IMR-90 (cell line): ENCODE measurements at regions not wholly inside any gene's neighbourhood (a gene's known extent, or its start where the extent isn't known, plus 50 kb on each side); places are given as distances from the start of the nearest gene placed in this dataset.

Source experiments
- ATAC-seq: fragments of 200-7000 bp; cut with Tn5 transposase; 2 replicates; pipeline ENCODE4 v1.9.1; 2020; ENCODE audit warnings: low read depth, mild to moderate bottlenecking, moderate library complexity
- BruUV-seq: library from RNA; stranded (reverse); fragments of 400-500 nt; replicated peaks from 2 replicates; lab custom pipeline; 2021; lab: Mats Ljungman, UMichigan
- CTCF ChIA-PET: fragments of 300-600 bp; formaldehyde crosslinking; extraction: SDS; loops from one replicate; lab custom pipeline; 2021; ENCODE audit warnings: antibody characterized with exemption; lab: Yijun Ruan, JAX
- POLR2A ChIA-PET: fragments of 300-600 bp; sonication (Branson Sonifier 250); formaldehyde crosslinking; loops from one replicate; lab custom pipeline; 2022; ENCODE audit warnings: antibody characterized with exemption; ENCODE audit not compliant: unreplicated experiment; lab: Charles Lee
- DNase-seq: peaks from one replicate; pipeline ENCODE4 v3.0.0; 2013
- H2AFZ ChIP-seq: replicated peaks from 2 replicates; pipeline ENCODE3; 2013; ENCODE audit warnings: low read length, mild to moderate bottlenecking; ENCODE audit not compliant: poor library complexity
- H2AK5ac ChIP-seq: 2 replicates; pipeline ENCODE4 v1.6.1; 2013; ENCODE audit warnings: low read depth, low read length, inconsistent platforms
- H2AK9ac ChIP-seq: replicated peaks from 2 replicates; pipeline ENCODE3; 2013; ENCODE audit warnings: mild to moderate bottlenecking, low read depth, low read length, moderate library complexity; ENCODE audit not compliant: poor library complexity
- H2BK120ac ChIP-seq: 2 replicates; pipeline ENCODE4 v1.6.1; 2013; ENCODE audit warnings: low read depth, low read length, inconsistent platforms
- H2BK15ac ChIP-seq: 3 replicates; pipeline ENCODE4 v1.6.1; 2013; ENCODE audit warnings: low read depth, low read length, inconsistent platforms
- H2BK20ac ChIP-seq: 2 replicates; pipeline ENCODE4 v1.6.1; 2013; ENCODE audit warnings: low read depth, mild to moderate bottlenecking, inconsistent platforms, low read length, moderate library complexity
- H2BK5ac ChIP-seq: 2 replicates; pipeline ENCODE4 v1.6.1; 2013; ENCODE audit warnings: mild to moderate bottlenecking, low read depth, low read length, inconsistent platforms; ENCODE audit not compliant: poor library complexity, severe bottlenecking
- H3K14ac ChIP-seq: replicated peaks from 2 replicates; pipeline ENCODE4 v1.6.1; 2013; ENCODE audit warnings: low read depth, low read length, inconsistent platforms
- H3K18ac ChIP-seq: 2 replicates; pipeline ENCODE4 v1.6.1; 2013; ENCODE audit warnings: low read depth, low read length, control low read depth
- H3K23ac ChIP-seq: 2 replicates; pipeline ENCODE4 v1.6.1; 2013; ENCODE audit warnings: low read depth, low read length, inconsistent platforms
- H3K27ac ChIP-seq: 2 replicates; pipeline ENCODE4 v1.5.1; 2013; ENCODE audit warnings: mild to moderate bottlenecking, control low read depth, low read length; ENCODE audit not compliant: insufficient read depth
- H3K27me3 ChIP-seq: 2 replicates; pipeline ENCODE4 v1.6.1; 2013; ENCODE audit warnings: low read length; ENCODE audit not compliant: control insufficient read depth, insufficient read depth
- H3K36me3 ChIP-seq: 2 replicates; pipeline ENCODE4 v1.6.1; 2013; ENCODE audit warnings: low read length, mixed read lengths; ENCODE audit not compliant: control insufficient read depth, insufficient read depth
- H3K4ac ChIP-seq: 2 replicates; pipeline ENCODE4 v1.6.1; 2013; ENCODE audit warnings: low read depth, low read length, inconsistent platforms
- H3K4me1 ChIP-seq: 2 replicates; pipeline ENCODE4 v1.6.1; 2013; ENCODE audit warnings: low read length, mixed read lengths; ENCODE audit not compliant: control insufficient read depth, insufficient read depth
- H3K4me2 ChIP-seq: 2 replicates; pipeline ENCODE4 v1.6.1; 2013; ENCODE audit warnings: low read depth, mild to moderate bottlenecking, control low read depth, low read length, moderate library complexity
- H3K4me3 ChIP-seq: 2 replicates; pipeline ENCODE4 v1.5.1; 2013; ENCODE audit warnings: low read depth, mild to moderate bottlenecking, control low read depth, low read length, moderate library complexity; ENCODE audit not compliant: insufficient read depth
- H3K56ac ChIP-seq: 2 replicates; pipeline ENCODE4 v1.6.1; 2013; ENCODE audit warnings: low read length, inconsistent platforms; ENCODE audit not compliant: insufficient read depth; ENCODE audit errors: extremely low read depth
- H3K79me1 ChIP-seq, 2 experiments: 2 replicates each; pipeline ENCODE4 v1.6.1; 2013; ENCODE audit warnings: low read length in 2 of 2, inconsistent platforms in 1 of 2, low read depth in 1 of 2
- H3K9ac ChIP-seq: 2 replicates; pipeline ENCODE4 v1.6.1; 2013; ENCODE audit warnings: low read depth, low read length, control low read depth
- H3K9me1 ChIP-seq: 2 replicates; pipeline ENCODE4 v1.6.1; 2013; ENCODE audit warnings: low read length, inconsistent platforms; ENCODE audit not compliant: insufficient read depth
- H3K9me3 ChIP-seq: 2 replicates; pipeline ENCODE4 v1.6.1; 2013; ENCODE audit warnings: low read length; ENCODE audit not compliant: control insufficient read depth, insufficient read depth
- H4K20me1 ChIP-seq: 2 replicates; pipeline ENCODE4 v1.6.1; 2013; ENCODE audit warnings: low read length, inconsistent platforms; ENCODE audit not compliant: insufficient read depth
- H4K5ac ChIP-seq: 2 replicates; pipeline ENCODE4 v1.6.1; 2013; ENCODE audit warnings: mild to moderate bottlenecking, low read depth, low read length, control low read depth
- H4K8ac ChIP-seq, 2 experiments: 2 replicates each; pipeline ENCODE4 v1.6.1; 2013; ENCODE audit warnings: low read depth in 2 of 2, low read length in 2 of 2, control low read depth in 1 of 2, inconsistent platforms in 1 of 2
- H4K91ac ChIP-seq: 2 replicates; pipeline ENCODE4 v1.6.1; 2013; ENCODE audit warnings: low read depth, low read length, inconsistent platforms; ENCODE audit not compliant: insufficient read depth
- CEBPB ChIP-seq: IDR thresholded peaks from 2 replicates; pipeline ENCODE4 v1.6.1; 2012; ENCODE audit warnings: low read depth, low read length, improper control_type of control experiment
- CHD1 ChIP-seq: IDR thresholded peaks from 2 replicates; pipeline ENCODE4 v1.6.1; 2012; ENCODE audit warnings: low read depth, low read length, improper control_type of control experiment
- FOS ChIP-seq: fragments of 150-350 bp; IDR thresholded peaks from 2 replicates; pipeline ENCODE4 v1.6.1; 2016; ENCODE audit warnings: low read depth, low read length
- MAFK ChIP-seq: IDR thresholded peaks from 2 replicates; pipeline ENCODE4 v1.6.1; 2012; ENCODE audit warnings: low read depth, low read length, improper control_type of control experiment
- MXI1 ChIP-seq: IDR thresholded peaks from 2 replicates; pipeline ENCODE4 v1.6.1; 2012; ENCODE audit warnings: low read depth, mild to moderate bottlenecking, low read length, moderate library complexity, borderline replicate concordance
- NFE2L2 ChIP-seq: fragments of 150-350 bp; IDR thresholded peaks from 2 replicates; pipeline ENCODE4 v1.6.1; 2016; ENCODE audit warnings: low read depth, mild to moderate bottlenecking, low read length
- POLR2A ChIP-seq: IDR thresholded peaks from 2 replicates; pipeline ENCODE4 v1.6.1; 2012; ENCODE audit warnings: mild to moderate bottlenecking, low read depth, low read length
- RAD21 ChIP-seq: IDR thresholded peaks from 2 replicates; pipeline ENCODE4 v1.6.1; 2012; ENCODE audit warnings: low read length, improper control_type of control experiment
- RCOR1 ChIP-seq: IDR thresholded peaks from 2 replicates; pipeline ENCODE4 v1.6.1; 2012; ENCODE audit warnings: mild to moderate bottlenecking, low read length, improper control_type of control experiment; ENCODE audit not compliant: insufficient replicate concordance
- RFX5 ChIP-seq: IDR thresholded peaks from 2 replicates; pipeline ENCODE4 v1.8.0; 2012; ENCODE audit warnings: low read depth, mild to moderate bottlenecking, low read length, moderate library complexity
- WGBS, 2 experiments: methylation state at CpG; one replicate each; pipeline versions ENCODE4 v1.1.5 to v1.1.7; 2013; ENCODE audit warnings: missing lambda C conversion rate in 2 of 2; ENCODE audit not compliant: insufficient read length in 1 of 2; ENCODE audit errors: extremely low coverage in 2 of 2; 5-methylcytosine and 5-hydroxymethylcytosine counted together
- dilution Hi-C: fragments of 300-500 bp; cut with HindIII; formaldehyde crosslinking; loops from one replicate; pipeline ENCODE4 v1.14.3; 2018; ENCODE audit warnings: low sequenced_read_pairs; ENCODE audit not compliant: unreplicated experiment
- in situ Hi-C: fragments of 300-500 bp; cut with MboI; formaldehyde crosslinking; loops from 3 replicates; pipeline ENCODE4 v1.14.3; 2019; ENCODE audit warnings: low sequenced_read_pairs, inconsistent platforms, mixed read lengths
- intact Hi-C: fragments of 100-400 bp; cut with micrococcal nuclease; formaldehyde crosslinking; loops from 2 replicates; pipeline ENCODE4 v1.10.0; 2022
- TF ChIP-seq, protein P1 (sequence below): conservative IDR thresholded peaks from 2 replicates; pipeline ENCODE4 v1.5.1; 2012; ENCODE audit warnings: mild to moderate bottlenecking, low read depth, low read length, improper control_type of control experiment

DNA sequence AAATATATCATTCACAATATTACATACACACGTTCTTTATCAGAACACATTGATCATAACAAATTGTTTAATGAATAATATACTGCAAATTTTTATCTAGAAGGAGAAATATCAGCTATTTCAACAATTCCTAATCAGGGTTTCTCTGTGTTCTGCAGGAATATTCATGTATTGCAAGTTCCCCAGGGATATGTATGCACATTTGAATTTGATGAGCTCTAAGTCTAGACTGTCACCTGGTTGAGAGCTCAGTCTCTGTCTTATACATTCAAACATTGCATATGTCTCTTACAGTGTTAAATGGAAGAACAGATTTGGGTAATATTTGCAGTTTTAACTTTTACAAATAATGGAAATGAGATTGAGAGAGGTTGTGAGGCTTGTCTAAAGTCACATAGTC, 829.7 kb downstream of the CDH11 start:
- ATAC-seq (no peak), DNase-seq (no peak)
- Histone ChIP-seq H3K14ac (no peak overlapping the region), H4K20me1 (no peaks in the 10 kb centered on the region), H3K4me3 (no peak overlapping the region), H2BK120ac (no peak overlapping the region), H3K23ac (no peak overlapping the region), H2AK9ac (no peak overlapping the region), H4K91ac (no peak overlapping the region), H3K27me3 (no peaks in the 10 kb centered on the region), H3K4ac (no peak overlapping the region), H3K9me3 (no peaks in the 10 kb centered on the region), H2AK5ac (no peak overlapping the region), H3K4me1 (no peaks in the 10 kb centered on the region), H3K9me1 (no peaks in the 10 kb centered on the region), H3K4me2 (no peak overlapping the region), H2BK5ac (no peak overlapping the region), H4K8ac (no peak overlapping the region), H3K9ac (no peak overlapping the region), H2AFZ (no peak overlapping the region), H3K56ac (no peak overlapping the region), H2BK15ac (no peak overlapping the region), H3K79me1 (no peaks in the 10 kb centered on the region), H3K18ac (no peak overlapping the region), H3K36me3 (no peaks in the 10 kb centered on the region), H4K5ac (no peak overlapping the region), H3K27ac (no peak overlapping the region), H2BK20ac (no peak overlapping the region)
- in situ Hi-C loops: no loop called here
- dilution Hi-C loops: no loop called here
- no peak for TF ChIP-seq CHD1
- TF ChIP-seq, protein P1, sequence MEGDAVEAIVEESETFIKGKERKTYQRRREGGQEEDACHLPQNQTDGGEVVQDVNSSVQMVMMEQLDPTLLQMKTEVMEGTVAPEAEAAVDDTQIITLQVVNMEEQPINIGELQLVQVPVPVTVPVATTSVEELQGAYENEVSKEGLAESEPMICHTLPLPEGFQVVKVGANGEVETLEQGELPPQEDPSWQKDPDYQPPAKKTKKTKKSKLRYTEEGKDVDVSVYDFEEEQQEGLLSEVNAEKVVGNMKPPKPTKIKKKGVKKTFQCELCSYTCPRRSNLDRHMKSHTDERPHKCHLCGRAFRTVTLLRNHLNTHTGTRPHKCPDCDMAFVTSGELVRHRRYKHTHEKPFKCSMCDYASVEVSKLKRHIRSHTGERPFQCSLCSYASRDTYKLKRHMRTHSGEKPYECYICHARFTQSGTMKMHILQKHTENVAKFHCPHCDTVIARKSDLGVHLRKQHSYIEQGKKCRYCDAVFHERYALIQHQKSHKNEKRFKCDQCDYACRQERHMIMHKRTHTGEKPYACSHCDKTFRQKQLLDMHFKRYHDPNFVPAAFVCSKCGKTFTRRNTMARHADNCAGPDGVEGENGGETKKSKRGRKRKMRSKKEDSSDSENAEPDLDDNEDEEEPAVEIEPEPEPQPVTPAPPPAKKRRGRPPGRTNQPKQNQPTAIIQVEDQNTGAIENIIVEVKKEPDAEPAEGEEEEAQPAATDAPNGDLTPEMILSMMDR: no peak
- no peak for TF ChIP-seq MXI1
- TF ChIP-seq RFX5: no peak
- no peak for TF ChIP-seq RCOR1
- TF ChIP-seq MAFK: no peak
- TF ChIP-seq CEBPB: no peak
- TF ChIP-seq RAD21: no peak
- TF ChIP-seq POLR2A: no peak
- TF ChIP-seq NFE2L2: no peak
- TF ChIP-seq FOS: no peak
- no TSS peak for BruUV-seq
- intact Hi-C loops: no loop called here
- no CpG with 5 or more reads among the region's 1 CpG for WGBS, 2 experiments
- ChIA-PET POLR2A (no interaction called here), CTCF (no interaction called here)
